ENCODE measurements at regions not wholly inside any gene's neighbourhood (a gene's known extent, or its start where the extent isn't known, plus 50 kb on each side); places are given as distances from the start of the nearest gene placed in this dataset.

GRCh38 chr2:16561676-16562075 lies 104.0 kb downstream of the CYRIA start (continued):
- TF ChIP-seq, protein P1, sequence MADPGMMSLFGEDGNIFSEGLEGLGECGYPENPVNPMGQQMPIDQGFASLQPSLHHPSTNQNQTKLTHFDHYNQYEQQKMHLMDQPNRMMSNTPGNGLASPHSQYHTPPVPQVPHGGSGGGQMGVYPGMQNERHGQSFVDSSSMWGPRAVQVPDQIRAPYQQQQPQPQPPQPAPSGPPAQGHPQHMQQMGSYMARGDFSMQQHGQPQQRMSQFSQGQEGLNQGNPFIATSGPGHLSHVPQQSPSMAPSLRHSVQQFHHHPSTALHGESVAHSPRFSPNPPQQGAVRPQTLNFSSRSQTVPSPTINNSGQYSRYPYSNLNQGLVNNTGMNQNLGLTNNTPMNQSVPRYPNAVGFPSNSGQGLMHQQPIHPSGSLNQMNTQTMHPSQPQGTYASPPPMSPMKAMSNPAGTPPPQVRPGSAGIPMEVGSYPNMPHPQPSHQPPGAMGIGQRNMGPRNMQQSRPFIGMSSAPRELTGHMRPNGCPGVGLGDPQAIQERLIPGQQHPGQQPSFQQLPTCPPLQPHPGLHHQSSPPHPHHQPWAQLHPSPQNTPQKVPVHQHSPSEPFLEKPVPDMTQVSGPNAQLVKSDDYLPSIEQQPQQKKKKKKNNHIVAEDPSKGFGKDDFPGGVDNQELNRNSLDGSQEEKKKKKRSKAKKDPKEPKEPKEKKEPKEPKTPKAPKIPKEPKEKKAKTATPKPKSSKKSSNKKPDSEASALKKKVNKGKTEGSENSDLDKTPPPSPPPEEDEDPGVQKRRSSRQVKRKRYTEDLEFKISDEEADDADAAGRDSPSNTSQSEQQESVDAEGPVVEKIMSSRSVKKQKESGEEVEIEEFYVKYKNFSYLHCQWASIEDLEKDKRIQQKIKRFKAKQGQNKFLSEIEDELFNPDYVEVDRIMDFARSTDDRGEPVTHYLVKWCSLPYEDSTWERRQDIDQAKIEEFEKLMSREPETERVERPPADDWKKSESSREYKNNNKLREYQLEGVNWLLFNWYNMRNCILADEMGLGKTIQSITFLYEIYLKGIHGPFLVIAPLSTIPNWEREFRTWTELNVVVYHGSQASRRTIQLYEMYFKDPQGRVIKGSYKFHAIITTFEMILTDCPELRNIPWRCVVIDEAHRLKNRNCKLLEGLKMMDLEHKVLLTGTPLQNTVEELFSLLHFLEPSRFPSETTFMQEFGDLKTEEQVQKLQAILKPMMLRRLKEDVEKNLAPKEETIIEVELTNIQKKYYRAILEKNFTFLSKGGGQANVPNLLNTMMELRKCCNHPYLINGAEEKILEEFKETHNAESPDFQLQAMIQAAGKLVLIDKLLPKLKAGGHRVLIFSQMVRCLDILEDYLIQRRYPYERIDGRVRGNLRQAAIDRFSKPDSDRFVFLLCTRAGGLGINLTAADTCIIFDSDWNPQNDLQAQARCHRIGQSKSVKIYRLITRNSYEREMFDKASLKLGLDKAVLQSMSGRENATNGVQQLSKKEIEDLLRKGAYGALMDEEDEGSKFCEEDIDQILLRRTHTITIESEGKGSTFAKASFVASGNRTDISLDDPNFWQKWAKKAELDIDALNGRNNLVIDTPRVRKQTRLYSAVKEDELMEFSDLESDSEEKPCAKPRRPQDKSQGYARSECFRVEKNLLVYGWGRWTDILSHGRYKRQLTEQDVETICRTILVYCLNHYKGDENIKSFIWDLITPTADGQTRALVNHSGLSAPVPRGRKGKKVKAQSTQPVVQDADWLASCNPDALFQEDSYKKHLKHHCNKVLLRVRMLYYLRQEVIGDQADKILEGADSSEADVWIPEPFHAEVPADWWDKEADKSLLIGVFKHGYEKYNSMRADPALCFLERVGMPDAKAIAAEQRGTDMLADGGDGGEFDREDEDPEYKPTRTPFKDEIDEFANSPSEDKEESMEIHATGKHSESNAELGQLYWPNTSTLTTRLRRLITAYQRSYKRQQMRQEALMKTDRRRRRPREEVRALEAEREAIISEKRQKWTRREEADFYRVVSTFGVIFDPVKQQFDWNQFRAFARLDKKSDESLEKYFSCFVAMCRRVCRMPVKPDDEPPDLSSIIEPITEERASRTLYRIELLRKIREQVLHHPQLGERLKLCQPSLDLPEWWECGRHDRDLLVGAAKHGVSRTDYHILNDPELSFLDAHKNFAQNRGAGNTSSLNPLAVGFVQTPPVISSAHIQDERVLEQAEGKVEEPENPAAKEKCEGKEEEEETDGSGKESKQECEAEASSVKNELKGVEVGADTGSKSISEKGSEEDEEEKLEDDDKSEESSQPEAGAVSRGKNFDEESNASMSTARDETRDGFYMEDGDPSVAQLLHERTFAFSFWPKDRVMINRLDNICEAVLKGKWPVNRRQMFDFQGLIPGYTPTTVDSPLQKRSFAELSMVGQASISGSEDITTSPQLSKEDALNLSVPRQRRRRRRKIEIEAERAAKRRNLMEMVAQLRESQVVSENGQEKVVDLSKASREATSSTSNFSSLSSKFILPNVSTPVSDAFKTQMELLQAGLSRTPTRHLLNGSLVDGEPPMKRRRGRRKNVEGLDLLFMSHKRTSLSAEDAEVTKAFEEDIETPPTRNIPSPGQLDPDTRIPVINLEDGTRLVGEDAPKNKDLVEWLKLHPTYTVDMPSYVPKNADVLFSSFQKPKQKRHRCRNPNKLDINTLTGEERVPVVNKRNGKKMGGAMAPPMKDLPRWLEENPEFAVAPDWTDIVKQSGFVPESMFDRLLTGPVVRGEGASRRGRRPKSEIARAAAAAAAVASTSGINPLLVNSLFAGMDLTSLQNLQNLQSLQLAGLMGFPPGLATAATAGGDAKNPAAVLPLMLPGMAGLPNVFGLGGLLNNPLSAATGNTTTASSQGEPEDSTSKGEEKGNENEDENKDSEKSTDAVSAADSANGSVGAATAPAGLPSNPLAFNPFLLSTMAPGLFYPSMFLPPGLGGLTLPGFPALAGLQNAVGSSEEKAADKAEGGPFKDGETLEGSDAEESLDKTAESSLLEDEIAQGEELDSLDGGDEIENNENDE (IDR thresholded peaks at IDR 0.05; ENCODE audit: insufficient replicate concordance, low read length), result no peak
- TF ChIP-seq, protein P2, sequence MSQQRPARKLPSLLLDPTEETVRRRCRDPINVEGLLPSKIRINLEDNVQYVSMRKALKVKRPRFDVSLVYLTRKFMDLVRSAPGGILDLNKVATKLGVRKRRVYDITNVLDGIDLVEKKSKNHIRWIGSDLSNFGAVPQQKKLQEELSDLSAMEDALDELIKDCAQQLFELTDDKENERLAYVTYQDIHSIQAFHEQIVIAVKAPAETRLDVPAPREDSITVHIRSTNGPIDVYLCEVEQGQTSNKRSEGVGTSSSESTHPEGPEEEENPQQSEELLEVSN (IDR thresholded peaks at IDR 0.05), result no peak
- TF ChIP-seq ASH2L (IDR thresholded peaks at IDR 0.05; ENCODE audit: low read length), result no peak
- TF ChIP-seq KDM4A (IDR thresholded peaks at IDR 0.05; ENCODE audit: low read depth, low read length, severe bottlenecking), result no peak
- TF ChIP-seq RNF2 (IDR thresholded peaks at IDR 0.05; ENCODE audit: borderline replicate concordance, low read depth, low read length, missing control alignments, poor library complexity, severe bottlenecking), result no peak
- no peak for TF ChIP-seq TAF1 (IDR thresholded peaks at IDR 0.05; ENCODE audit: low read depth, low read length)
- no peak for TF ChIP-seq KDM1A (IDR thresholded peaks at IDR 0.05; ENCODE audit: borderline replicate concordance, low read length)
- TF ChIP-seq POLR2AphosphoS5 (IDR thresholded peaks at IDR 0.05; ENCODE audit: low read depth, low read length), result no peak
- no peak for TF ChIP-seq EP300 (IDR thresholded peaks at IDR 0.05; ENCODE audit: borderline replicate concordance in 1 of 2, low read depth in 2 of 2, low read length in 2 of 2)

Measured in H1 (cell line).